Activated CD4-positive, CD25-positive, alpha-beta regulatory T cell (primary cell): ENCODE measurements at regions not wholly inside any gene's neighbourhood (a gene's known extent, or its start where the extent isn't known, plus 50 kb on each side); places are given as distances from the start of the nearest gene placed in this dataset.

Experiments used
- DNase-seq, 4 experiments: peaks; one replicate each; lab custom pipeline; 2025; lab: John Stamatoyannopoulos, UW

DNA sequence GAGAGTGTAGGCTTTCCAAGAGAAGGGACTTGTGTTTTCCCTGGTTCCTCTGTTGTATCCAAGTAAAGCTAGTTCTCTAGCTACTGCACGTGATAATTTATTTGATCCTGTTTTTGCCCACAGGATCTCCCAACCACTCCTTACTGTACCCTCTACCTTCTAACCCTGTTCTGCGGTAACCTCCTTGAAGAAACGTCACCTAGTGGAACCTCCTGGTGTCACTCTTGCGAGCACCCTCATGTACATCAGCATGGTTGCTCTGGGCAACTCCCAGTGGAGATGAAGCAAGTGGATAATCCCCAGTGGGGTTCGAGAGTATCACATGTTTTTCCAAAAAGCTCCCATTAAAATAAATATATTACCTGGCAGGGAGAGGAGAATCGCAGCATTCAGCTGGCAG is 108.9 kb upstream of the CLMP start:
- no peak for DNase-seq

DNA sequence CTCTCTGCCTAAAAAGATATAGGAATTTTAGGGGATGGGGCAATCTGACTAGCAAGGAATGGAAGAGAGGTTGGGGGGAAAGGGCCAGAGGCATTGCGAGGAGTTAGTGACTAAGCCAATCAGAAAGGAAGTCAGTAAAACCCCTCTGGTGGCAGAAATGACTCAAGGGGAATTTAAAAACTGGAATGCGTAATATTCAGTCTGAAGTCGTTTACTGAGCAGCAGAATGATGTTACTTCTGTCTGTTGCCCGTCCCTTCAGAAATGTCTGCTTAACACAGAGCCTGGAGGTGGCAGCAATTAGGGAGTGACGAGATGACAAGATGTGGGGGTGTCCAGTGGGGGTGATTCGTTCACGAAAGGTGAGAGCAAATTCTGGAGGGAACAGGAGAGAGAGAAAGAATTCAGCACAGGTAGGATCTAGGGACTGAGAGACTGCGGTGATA is 107.7 kb upstream of the CLMP start:
- DNase-seq, result no peak

DNA sequence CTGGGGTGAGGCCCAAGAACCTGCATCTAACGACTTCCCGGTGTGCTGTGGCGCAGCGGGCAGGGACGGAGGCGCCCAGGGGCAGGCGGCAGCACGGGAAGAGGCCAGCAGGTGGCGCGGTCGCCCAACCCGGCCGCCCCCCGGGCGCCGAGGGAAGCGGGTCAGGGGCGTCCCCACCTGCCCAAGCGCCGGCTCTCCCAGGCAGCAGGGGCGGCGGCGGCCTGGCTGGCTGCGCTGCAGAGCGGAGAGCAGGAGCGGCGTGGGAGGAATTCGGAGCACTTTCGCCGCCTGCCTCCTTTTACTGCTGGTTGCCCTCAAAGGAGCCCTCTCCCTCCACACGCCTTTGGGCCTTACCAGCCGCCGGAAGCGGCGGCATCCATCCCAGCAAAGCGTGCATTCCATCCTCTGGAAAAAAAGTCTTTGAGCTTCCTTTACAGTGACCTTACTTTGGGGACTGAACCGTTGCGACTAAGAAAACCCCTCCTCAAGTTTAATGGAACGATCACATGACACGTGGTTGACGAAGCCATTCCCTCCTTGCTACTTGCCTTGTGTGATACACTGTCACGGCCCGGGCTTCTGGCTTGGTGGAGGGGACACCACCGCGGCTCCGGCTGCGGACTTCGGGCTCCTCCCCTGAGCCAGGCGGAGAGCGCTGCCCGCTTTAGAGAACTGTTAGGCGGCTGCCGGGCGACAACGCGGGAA is 106.8 kb upstream of the CLMP start:
- peak; percentile 28 to 36 (median 32) for DNase-seq

DNA sequence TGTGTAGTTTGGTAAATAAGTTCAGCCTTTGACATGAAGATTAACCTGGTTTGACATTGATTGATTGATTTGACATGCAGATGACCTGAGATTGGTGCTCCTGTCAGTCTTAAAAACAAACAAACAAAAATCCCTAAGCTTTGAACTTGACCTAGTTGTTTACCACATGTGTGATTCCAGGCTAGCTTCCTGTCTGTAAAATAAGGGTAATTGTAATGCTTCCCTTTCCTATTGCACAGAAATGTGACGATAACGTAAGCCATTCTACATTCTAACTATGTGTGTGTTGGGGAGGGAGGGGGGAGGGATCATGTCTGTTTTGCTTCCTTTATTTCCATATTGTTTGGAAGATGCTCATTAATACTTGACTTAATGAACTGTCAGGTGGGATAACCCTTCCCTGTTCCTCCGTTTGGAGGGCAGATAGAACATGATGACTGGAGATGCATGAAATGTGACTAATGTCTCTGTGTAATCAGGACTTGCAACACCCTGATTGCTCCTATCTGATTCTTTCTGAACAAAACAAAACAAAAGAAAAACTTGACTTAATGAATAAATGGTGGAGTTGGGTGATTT is 106.1 kb upstream of the CLMP start:
- no peak for DNase-seq

DNA sequence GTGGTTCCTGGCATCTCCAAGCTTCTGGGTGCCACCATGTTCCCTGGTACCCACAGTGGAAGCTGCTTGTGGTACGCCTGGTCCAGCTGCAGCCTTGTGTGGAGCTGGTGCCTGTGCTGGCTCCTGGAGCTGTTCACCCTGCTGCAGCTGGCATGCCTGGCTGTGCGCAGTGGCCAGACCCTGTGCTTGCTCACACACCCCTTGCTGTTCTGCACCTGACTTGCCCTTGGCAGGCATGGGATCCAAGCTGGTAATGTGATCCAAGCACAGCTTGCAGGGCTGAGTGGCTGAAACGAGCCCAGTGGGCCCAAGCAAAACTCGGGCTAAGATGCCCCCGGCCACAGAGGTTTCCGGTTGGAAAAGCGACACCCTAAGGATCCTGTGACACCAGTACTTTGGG is 104.7 kb upstream of the CLMP start:
- DNase-seq, result no peak

DNA sequence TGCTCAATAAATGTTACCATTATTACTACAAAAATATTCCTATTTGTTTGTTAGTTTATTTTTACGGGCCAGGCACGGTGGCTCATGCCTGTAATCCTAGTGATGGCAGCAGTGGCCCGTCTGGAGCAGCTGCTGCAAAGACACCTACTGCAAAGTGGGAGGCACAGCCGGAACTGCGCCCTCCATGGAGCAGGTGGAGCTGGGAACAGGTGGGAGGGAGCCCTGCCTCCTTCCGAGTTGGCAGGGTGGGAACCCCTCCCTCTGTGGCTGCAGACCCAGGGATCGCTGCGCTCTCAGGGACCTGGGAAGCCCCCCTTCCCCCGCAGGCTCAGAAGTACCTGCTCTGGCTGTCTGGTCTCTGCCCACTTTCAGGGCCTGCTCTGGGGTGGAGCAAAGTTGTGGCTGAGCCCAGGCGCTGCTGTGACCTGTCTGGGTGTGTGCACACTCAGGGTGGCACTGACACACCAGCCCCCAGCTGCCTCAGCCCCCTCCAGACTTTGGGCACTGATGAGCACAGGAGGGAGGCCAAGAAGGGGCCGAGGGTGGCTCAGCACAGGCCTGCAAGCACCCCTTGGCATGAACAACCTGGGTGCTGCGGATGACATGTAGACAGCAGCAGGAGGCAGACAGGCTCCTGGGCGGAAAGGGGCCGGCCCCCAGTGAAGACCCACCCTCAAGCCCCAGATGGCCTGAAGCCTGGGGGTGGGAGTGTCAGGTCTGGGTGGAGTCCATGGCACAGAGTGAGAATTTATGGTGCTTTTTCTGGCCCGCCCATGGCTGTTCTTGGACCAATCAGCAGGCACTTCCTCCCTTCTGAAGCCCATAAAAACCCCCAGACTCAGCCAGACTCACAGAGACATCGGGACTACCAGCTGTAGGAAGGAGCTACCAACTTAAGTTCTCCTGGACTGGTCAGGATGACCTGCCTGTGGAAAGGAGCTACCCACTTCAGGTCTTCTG is 103.7 kb upstream of the CLMP start:
- DNase-seq, result no peak

DNA sequence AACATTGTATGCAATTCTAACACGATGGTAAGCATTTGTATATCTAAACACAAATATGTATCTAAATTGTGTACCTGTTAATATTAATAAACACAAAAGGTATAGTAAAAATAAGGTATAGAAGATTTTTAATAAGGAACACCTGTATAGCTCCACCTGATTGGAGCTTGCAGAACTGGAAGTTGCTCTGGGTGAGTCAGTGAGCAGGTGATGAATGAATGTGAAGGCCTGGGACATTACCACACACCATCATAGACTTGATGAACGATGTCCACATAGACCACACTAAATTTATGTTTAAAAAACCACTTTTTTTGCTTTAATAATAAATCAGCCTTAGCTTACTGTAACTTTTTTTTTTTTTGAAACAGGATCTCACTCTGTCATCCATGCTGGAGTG is 97.6 kb upstream of the CLMP start:
- DNase-seq, result no peak

DNA sequence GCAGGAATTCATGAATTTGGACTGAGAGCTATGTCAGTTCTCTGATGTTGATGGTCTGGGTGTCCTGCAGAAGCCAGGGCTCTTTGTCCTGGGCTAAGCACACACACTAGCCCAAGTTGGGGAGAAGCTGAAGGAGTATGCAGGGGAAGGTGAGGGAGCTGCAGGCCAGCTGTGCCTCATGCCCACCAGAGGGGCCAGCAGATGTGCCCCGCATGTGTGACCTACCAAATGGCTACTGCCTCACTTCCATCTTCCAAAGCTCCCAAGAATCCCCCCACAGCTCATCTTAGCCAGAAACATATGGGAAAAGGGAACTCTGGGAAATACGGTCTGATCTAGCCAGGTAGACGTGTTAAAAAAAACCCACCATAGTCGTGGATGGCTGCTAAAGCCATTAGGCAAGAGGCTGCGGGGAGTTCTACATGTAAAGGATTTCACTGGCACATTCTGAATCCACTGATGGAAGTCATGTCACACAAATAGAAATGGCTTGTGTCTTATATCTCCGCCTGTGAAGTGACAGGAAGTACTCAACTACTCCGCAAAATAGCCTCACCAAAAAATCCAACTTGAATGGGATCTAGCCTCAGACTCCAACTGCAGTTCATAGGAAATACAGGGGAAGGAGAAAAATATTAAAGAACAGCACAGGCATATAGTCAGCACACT is 96.3 kb upstream of the CLMP start:
- DNase-seq, result no peak

DNA sequence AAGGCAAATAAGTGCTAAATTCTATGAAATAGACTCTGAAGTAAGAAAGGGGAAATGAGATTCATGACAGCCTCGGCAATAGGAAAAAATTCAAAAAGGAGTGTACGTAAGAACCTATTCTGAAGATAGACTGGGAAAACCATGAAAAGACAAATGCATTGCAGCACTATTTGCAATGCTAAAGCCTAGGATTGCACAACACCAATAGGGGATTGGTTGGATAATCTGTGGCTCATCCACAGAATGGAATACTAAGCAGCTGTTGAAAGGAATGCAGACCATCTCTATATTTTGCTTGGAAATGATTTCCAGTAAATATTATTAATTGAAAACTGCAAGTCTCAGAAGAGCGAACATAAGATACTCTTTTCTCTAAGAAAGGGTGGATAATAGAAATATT is 91.7 kb upstream of the CLMP start:
- DNase-seq, result no peak

DNA sequence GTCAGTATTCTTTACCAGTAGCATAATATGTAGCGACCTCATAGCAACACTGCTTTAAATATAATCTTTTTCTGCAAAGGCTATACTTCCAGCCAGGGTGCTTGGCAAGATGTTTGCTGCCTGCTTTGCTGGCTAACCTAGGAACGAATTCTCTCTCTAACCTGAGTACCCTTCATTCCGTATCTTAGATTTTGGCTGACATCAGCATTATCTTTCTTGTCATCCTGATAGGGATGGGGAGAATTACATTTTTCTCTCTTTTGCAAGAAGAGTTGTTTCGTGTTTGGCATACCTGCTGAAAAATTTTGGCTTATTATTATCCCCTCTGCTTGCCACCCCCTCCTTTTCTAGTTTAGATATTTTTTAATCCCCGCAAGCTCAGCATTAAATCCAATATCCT is 91.2 kb upstream of the CLMP start:
- DNase-seq, result no peak

DNA sequence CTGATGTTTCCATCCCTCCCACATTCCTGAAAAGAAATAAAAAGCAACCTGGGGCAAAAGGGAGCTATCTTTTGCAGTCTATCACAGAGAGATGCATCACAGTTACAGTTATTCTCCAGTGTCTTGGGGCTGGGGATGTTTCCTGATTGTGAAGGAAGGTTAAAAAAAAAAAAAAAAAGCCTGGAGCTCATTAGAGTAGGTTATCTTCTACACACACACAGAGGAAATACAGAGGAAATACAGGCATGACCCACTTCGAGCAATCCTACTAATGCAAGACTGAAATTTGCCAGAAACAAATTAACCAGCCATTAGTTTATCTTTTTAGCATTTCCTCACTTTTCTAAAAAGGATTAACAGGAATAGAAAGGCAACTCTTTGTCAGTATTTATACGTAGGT is 89.4 kb upstream of the CLMP start:
- no peak for DNase-seq

DNA sequence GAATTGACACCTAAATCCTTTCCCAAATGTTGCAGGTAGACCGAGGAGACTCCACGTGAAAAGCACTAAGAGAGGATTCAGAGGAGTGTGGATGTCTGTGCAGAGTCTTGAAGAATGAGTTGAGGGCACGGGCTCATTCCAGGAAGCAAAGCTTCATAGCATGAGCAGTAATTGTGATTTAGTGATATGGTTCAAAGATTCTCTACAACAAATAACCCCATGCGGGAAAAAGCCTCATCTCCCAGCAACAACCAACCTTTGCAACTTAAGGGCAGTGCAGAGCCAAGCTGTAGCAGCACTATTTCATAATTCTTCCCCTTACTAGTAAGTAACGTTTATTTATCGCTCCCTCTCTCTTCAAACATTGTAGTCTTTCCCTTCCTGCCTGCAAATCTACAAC is 87.5 kb upstream of the CLMP start:
- DNase-seq, result no peak

DNA sequence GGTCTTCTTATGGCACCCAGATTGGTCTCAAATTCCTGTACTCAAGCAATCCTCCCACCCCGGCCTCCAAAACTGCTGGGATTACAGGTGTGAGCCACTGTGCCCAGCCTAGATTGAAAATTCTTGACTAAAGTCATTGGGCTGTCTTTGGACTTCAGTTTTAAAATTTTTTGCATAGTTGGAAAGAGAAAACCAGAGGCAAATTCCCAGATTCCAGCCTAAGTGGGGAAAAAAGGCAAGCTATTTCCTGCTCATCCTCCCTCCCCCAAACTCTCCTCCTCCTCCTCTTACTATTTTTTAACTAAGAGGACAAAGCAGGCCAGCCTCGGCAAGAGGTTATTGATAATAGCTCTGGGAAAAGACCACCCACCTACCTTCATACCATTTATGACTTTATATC is 78.6 kb upstream of the CLMP start:
- DNase-seq, result no peak

DNA sequence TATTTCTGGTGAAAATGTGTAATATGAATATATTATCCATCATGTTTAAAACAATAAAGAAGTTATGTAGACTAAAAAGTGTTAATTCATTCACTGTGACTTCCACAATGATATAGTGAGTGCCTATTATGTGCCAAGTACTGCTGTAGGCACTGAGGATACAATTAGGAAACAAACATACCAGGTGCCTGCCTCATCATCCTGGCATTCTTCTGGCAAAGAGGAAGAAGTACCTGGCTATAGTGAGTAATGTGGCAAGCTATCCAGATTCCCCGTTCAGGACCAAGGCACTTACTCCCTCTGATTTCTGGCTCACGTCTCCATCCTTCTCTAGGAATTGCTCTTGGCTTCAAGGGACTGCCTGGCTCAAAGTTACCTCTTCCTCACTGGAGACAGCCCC is 77.5 kb upstream of the CLMP start:
- no peak for DNase-seq

DNA sequence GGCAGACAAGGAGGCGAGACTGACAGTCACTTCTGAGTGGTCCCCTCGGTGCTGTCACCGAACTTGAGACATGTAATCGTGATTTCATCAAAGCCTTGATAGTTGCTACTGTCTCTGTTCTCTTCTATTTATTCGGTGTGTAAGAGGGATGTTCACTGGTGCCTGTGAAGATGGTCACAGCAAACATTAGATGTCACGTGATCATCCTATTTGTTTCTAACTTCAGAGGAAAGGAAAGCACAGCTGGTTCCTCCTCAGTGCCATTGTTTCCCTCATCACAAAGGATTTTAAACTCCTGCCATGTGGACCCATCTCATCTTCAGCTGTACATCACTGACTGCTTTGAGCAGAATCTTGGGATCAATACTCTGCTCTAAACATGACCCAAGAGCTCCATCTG is 73.1 kb upstream of the CLMP start:
- DNase-seq, result no peak

DNA sequence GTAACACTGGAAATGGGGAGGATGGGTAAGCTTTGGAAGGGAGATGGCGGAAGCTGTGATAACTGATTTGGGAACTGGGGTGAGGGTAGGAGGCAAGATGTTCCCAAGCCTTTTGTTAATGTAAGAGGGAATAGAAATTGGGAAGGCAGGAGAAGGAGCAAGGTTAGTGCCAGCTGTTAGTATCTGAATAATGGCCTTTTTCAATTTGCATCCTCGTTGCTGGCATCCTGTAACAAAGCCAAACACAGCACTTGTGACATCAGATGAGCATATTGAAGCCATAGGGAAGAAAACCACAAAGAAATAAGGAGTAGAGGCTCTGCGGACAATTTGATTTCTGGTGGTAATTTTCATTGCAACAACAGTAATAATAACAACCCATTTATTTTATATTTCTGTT is 70.9 kb upstream of the CLMP start:
- DNase-seq, result no peak

DNA sequence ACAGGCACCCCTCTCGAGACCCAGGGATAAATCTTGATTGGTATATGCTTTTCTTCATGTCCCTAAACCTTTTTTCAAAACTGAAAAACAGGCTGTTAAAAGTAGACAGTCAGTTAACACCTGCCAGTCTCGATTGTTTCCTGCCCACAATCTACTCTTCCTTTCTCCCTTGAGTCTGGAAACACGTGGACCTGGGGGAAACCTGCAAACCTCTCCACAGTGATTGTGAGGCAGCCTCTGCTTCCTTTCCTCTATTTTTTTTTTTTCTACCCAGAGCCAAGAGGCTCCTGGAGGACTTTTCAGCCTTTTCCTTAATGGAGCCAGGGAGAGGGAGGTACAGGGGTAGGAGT is 69.4 kb upstream of the CLMP start:
- no peak for DNase-seq

DNA sequence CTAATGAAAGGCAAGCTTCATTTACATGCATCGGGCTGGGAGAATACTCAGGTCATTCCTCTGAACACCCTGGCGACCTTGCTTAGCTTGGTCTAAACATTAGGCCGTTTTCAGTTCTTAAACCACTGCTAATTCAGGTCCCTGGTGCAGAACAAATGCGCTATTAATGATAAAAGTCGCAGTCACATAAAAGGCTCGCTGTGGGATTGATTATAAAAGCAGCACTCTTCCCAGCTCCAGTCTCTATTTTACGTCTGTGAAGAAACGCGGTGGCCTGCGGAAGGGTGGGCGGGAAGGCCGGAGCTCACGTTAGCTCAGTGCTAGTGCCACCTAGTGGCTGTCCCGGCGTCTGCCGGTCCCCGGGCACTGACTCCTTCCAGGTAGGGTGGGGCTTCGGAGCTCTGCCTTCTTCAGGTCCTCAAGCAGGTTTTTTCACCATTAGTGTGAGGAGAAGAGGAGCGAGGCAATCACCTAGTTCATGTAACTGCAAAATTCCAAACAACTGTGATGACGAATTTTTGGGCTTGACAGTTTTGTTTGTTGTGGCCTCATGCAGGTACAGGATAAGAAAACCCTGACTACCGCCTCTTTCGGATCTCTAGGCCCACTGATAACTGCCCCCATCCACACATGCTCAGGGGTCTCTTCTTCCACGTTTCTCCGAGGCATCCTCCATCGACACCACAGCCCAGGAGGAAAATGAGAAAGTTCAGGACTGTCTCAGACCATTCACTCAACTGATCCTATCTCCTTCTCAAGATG is 66.5 kb upstream of the CLMP start:
- peak; percentile 22 to 50 (median 32) for DNase-seq

DNA sequence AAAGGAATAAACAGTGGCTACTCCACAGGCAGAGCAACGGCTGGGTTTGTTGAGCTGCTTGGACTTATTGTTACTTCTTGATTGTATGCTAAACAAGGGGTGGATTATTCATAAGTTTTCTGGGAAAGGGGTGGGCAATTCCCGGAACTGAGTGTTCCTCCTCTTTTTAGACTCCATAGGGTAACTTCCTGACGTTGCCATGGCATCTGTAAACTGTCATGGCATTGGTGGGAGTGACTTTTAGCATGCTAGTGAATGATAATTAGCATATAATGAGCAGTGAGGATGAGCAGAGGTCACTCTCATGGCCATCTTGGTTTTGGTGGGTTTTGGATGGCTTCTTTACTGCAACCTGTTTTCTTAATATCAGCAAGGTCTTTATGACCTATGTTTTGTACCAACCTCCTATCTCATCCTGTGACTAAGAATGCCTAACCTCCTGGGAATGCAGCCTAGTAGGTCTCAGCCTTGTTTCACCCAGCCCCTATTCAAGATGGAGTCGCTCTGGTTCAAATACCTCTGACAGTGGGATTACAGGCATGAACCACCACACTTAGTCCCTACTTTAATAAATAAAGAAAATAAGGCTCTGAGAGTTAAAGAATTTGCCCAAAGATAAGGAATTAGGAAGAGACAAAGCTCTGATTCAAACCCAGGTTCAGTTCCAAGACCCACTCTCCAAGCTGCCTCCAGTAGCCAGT is 65.6 kb upstream of the CLMP start:
- no peak for DNase-seq

DNA sequence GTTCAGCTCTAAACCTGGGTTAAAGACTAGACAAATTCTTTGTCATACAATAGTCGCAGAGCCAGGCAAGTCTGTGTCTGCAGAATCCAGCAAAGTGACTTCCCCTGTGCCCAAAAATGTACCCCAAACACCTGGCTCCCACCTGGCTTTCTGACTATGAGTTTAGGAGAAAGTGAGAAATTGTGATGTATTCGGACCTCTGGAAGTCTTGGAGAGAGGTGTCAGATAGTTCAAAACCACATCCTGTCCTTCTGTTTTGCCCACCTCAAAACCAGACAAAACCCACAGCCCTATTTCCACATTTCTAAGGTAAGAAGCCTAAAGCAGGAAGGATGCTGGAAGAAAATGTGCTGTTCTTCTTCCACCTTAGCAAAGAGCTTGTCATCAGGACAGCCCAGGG is 63.8 kb upstream of the CLMP start:
- DNase-seq, result no peak

DNA sequence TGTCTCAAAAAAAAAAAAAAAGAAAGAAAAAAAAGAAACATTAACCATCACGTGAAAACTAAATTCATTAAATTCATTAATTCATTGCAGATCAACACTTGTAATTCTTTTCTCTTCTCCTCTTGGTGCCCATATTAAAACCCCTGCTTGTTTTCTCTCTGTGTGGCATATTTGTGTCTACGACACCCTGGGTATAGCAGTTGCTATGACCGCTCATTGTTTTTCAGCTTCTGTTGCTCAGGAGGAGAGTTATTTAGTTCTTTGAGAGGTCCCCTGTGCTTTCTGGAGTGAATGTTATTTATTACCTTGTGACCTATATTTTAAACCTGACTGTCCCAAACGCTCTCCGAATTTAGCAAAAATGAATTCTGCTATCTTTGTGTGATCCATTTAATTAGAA is 62.3 kb upstream of the CLMP start:
- DNase-seq, result no peak
